ENCODE measurements at regions not wholly inside any gene's neighbourhood (a gene's known extent, or its start where the extent isn't known, plus 50 kb on each side); places are given as distances from the start of the nearest gene placed in this dataset.

- TF ChIP-seq POLR2A (IDR thresholded peaks at IDR 0.05; ENCODE audit: low read depth, low read length), result no peak
- TF ChIP-seq POLR2AphosphoS5 (IDR thresholded peaks at IDR 0.05; ENCODE audit: low read depth, low read length), result no peak
- no peak for TF ChIP-seq PAX5 (IDR thresholded peaks at IDR 0.05; ENCODE audit: insufficient read depth, low read length, severe bottlenecking)
- no peak for TF ChIP-seq SPI1 (IDR thresholded peaks at IDR 0.05; ENCODE audit: low read depth, low read length)
- no peak for TF ChIP-seq TAF1 (IDR thresholded peaks at IDR 0.05; ENCODE audit: low read depth, low read length)
- TF ChIP-seq POU2F2 (IDR thresholded peaks at IDR 0.05; ENCODE audit: low read depth, low read length), result no peak
Observed at GRCh38 chr6:25041485-25042035, 105.8 kb upstream of the RIPOR2 start.
